Activated B cell treated with CpG ODN at 0.5 μM for 24 hours (primary cell): ENCODE measurements at regions not wholly inside any gene's neighbourhood (a gene's known extent, or its start where the extent isn't known, plus 50 kb on each side); places are given as distances from the start of the nearest gene placed in this dataset.

Experiments used
- ATAC-seq: fragments of 200-7000 bp; cut with Tn5 transposase; one replicate; pipeline ENCODE4 v1.10.0; 2021; ENCODE audit warnings: low read depth, mild to moderate bottlenecking, moderate library complexity
- CTCF ChIA-PET: fragments of 350-600 bp; sonication (Branson Sonifier 250); formaldehyde crosslinking; loops from one replicate; lab custom pipeline; 2021; ENCODE audit warnings: antibody characterized with exemption; lab: Charles Lee
- POLR2A ChIA-PET: fragments of 350-600 bp; sonication (Branson Sonifier 250); formaldehyde crosslinking; loops from one replicate; lab custom pipeline; 2021; ENCODE audit warnings: antibody characterized with exemption; lab: Charles Lee
- DNase-seq: peaks from one replicate; pipeline ENCODE4 v3.0.0; 2022
- H3K27ac Mint-ChIP-seq: one replicate; pipeline ENCODE4 v1.8.0; 2020; ENCODE audit warnings: mixed read lengths
- H3K27me3 Mint-ChIP-seq: one replicate; pipeline ENCODE4 v1.8.0; 2021; ENCODE audit warnings: mixed read lengths
- H3K36me3 Mint-ChIP-seq: one replicate; pipeline ENCODE4 v1.8.0; 2021; ENCODE audit warnings: low read depth, mixed read lengths
- H3K4me1 Mint-ChIP-seq: one replicate; pipeline ENCODE4 v1.8.0; 2021; ENCODE audit warnings: mixed read lengths
- H3K4me3 Mint-ChIP-seq: one replicate; pipeline ENCODE4 v1.8.0; 2020; ENCODE audit warnings: mild to moderate bottlenecking, mixed read lengths
- H3K9me3 Mint-ChIP-seq: one replicate; pipeline ENCODE4 v1.8.0; 2020; ENCODE audit warnings: mixed read lengths
- intact Hi-C: fragments of 100-400 bp; cut with micrococcal nuclease; formaldehyde crosslinking; loops from one replicate; pipeline ENCODE4 v1.15.1; 2024
- TF ChIP-seq, protein P1 (sequence below): fragments of 200-600 bp; IDR thresholded peaks from one replicate; pipeline ENCODE4 v1.8.0; 2022; ENCODE audit warnings: antibody characterized with exemption, mild to moderate bottlenecking

DNA sequence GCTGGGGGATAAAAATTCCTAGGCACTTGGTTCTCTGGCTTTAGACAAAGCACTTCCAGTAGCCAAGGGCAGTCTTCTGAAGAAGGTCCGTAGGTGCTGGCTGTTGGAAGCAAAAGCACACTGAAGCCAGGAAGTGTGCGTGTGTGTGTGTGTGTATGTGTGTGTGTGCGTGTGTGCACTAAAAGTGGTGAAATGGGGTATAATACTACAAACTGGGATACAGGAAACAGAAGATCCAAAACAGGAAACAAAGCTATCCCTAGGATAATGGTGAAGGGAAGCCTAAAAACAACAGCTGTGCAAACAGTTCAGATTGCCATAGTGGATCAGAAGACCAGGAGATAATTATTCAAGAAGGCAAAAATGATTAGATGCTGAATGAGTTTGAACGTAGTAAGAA, 103.4 kb downstream of the IL20RB start:
- intact Hi-C loops, result no loop called here
- H3K36me3 Mint-ChIP-seq, result no peaks in the 10 kb centered on the region
- POLR2A ChIA-PET, result no interaction called here
- ATAC-seq (no peak), DNase-seq (no peak)
- H3K4me1 Mint-ChIP-seq, result no peaks in the 10 kb centered on the region
- H3K9me3 Mint-ChIP-seq, result peaks cover 6% of the 10 kb centered on the region
- H3K27ac Mint-ChIP-seq, result no peak overlapping the region
- TF ChIP-seq, protein P1, sequence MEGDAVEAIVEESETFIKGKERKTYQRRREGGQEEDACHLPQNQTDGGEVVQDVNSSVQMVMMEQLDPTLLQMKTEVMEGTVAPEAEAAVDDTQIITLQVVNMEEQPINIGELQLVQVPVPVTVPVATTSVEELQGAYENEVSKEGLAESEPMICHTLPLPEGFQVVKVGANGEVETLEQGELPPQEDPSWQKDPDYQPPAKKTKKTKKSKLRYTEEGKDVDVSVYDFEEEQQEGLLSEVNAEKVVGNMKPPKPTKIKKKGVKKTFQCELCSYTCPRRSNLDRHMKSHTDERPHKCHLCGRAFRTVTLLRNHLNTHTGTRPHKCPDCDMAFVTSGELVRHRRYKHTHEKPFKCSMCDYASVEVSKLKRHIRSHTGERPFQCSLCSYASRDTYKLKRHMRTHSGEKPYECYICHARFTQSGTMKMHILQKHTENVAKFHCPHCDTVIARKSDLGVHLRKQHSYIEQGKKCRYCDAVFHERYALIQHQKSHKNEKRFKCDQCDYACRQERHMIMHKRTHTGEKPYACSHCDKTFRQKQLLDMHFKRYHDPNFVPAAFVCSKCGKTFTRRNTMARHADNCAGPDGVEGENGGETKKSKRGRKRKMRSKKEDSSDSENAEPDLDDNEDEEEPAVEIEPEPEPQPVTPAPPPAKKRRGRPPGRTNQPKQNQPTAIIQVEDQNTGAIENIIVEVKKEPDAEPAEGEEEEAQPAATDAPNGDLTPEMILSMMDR, result no peak
- H3K27me3 Mint-ChIP-seq, result peaks cover 8% of the 10 kb centered on the region
- CTCF ChIA-PET, result no interaction called here
- no peak overlapping the region for H3K4me3 Mint-ChIP-seq

GRCh38 chr3:137062250-137062649, 104.5 kb downstream of the IL20RB start:
- Mint-ChIP-seq H3K27ac (no peak overlapping the region), H3K4me3 (no peak overlapping the region), H3K4me1 (no peaks in the 10 kb centered on the region), H3K9me3 (peaks cover 6% of the 10 kb centered on the region), H3K36me3 (no peaks in the 10 kb centered on the region), H3K27me3 (peaks cover 8% of the 10 kb centered on the region)
- intact Hi-C loops, result no loop called here
- DNase-seq (no peak), ATAC-seq (no peak)
- ChIA-PET CTCF (no interaction called here), POLR2A (no interaction called here)
- TF ChIP-seq, protein P1, result no peak

- ChIA-PET CTCF (no interaction called here), POLR2A (no interaction called here)
- Mint-ChIP-seq H3K27ac (no peak overlapping the region), H3K4me1 (no peaks in the 10 kb centered on the region), H3K27me3 (peaks cover 2% of the 10 kb centered on the region), H3K9me3 (peaks cover 8% of the 10 kb centered on the region), H3K4me3 (no peak overlapping the region), H3K36me3 (no peaks in the 10 kb centered on the region)
- intact Hi-C loops, result no loop called here
- DNase-seq (no peak), ATAC-seq (no peak)
- TF ChIP-seq, protein P1, result no peak
Observed at GRCh38 chr3:137065381-137065780, 107.6 kb downstream of the IL20RB start.

- ATAC-seq (no peak), DNase-seq (no peak)
- H3K36me3 Mint-ChIP-seq, result no peaks in the 10 kb centered on the region
- POLR2A ChIA-PET, result no interaction called here
- intact Hi-C loops, result no loop called here
- peaks cover 5% of the 10 kb centered on the region for H3K27me3 Mint-ChIP-seq
- H3K4me3 Mint-ChIP-seq, result no peak overlapping the region
- H3K27ac Mint-ChIP-seq, result no peak overlapping the region
- H3K9me3 Mint-ChIP-seq, result peaks cover 8% of the 10 kb centered on the region
- CTCF ChIA-PET, result no interaction called here
- TF ChIP-seq, protein P1, result no peak
- H3K4me1 Mint-ChIP-seq, result no peaks in the 10 kb centered on the region
Observed at GRCh38 chr3:137066092-137066491, 108.3 kb downstream of the IL20RB start.

DNA sequence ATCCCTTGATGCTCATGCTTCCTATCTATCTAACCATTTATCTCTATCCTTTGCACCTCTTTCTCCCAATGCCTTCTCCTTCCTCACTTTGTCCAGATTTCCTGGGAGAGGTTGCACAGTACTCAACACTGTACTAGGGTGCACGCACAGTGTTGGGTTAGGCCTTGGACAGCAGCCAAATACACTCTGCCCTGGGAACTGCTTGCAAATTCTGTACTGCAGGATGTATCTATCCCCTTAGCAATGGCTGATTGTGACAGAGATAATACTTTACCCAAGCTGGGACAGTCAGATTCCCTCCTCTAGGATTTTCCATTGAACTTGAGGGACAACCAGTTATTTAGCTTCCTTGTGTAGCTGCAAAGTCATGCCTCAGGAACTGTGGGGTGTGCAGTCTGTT, 113.3 kb downstream of the IL20RB start:
- TF ChIP-seq, protein P1, result no peak
- no peak overlapping the region for H3K27ac Mint-ChIP-seq
- intact Hi-C loops, result no loop called here
- H3K4me3 Mint-ChIP-seq, result no peak overlapping the region
- DNase-seq (no peak), ATAC-seq (no peak)
- CTCF ChIA-PET, result no interaction called here
- H3K4me1 Mint-ChIP-seq, result no peaks in the 10 kb centered on the region
- H3K36me3 Mint-ChIP-seq, result no peaks in the 10 kb centered on the region
- H3K9me3 Mint-ChIP-seq, result peaks cover 2% of the 10 kb centered on the region
- peaks cover 17% of the 10 kb centered on the region for H3K27me3 Mint-ChIP-seq
- POLR2A ChIA-PET, result no interaction called here
